MCF 10A (cell line): ENCODE measurements at regions not wholly inside any gene's neighbourhood (a gene's known extent, or its start where the extent isn't known, plus 50 kb on each side); places are given as distances from the start of the nearest gene placed in this dataset.
"Not testable (repeated sequence)": the region's sequence is repeated elsewhere in the genome, so short reads cannot be mapped to it uniquely, and the experiment has no call there.

ENCODE experiments used
- BruUV-seq: library from RNA; stranded (reverse); fragments of 400-500 nt; replicated peaks from 2 replicates; lab custom pipeline; 2021; lab: Mats Ljungman, UMichigan
- CTCF ChIA-PET: fragments of 300-600 bp; sonication (Branson Sonifier 250); formaldehyde crosslinking; extraction: SDS; loops from one replicate; lab custom pipeline; 2021; ENCODE audit warnings: antibody characterized with exemption, inconsistent platforms; lab: Yijun Ruan, JAX
- POLR2A ChIA-PET: fragments of 300-600, 350-650 bp; sonication (Branson Sonifier 250); formaldehyde crosslinking; extraction: SDS; loops from one replicate; lab custom pipeline; 2020; ENCODE audit warnings: antibody characterized with exemption, inconsistent platforms; lab: Yijun Ruan, JAX
- DNase-seq: peaks from one replicate; pipeline ENCODE4 v3.0.0-alpha.2; 2018; ENCODE audit not compliant: unreplicated experiment
- H3K27ac Mint-ChIP-seq: one replicate; pipeline ENCODE4 v1.8.0; 2022; ENCODE audit warnings: mild to moderate bottlenecking, low read depth, mixed read lengths; ENCODE audit not compliant: unreplicated experiment
- H3K27me3 Mint-ChIP-seq: one replicate; pipeline ENCODE4 v1.8.0; 2022; ENCODE audit warnings: mixed read lengths; ENCODE audit not compliant: insufficient read depth, unreplicated experiment
- H3K36me3 Mint-ChIP-seq: one replicate; pipeline ENCODE4 v1.8.0; 2022; ENCODE audit warnings: mild to moderate bottlenecking, moderate library complexity, mixed read lengths; ENCODE audit not compliant: insufficient read depth, unreplicated experiment
- H3K4me1 Mint-ChIP-seq: one replicate; pipeline ENCODE4 v1.8.0; 2022; ENCODE audit warnings: mixed read lengths; ENCODE audit not compliant: insufficient read depth, unreplicated experiment
- H3K4me3 Mint-ChIP-seq: one replicate; pipeline ENCODE4 v1.8.0; 2022; ENCODE audit warnings: mild to moderate bottlenecking, moderate library complexity, mixed read lengths; ENCODE audit not compliant: unreplicated experiment
- H3K9me3 Mint-ChIP-seq: one replicate; pipeline ENCODE4 v1.8.0; 2022; ENCODE audit warnings: mixed read lengths; ENCODE audit not compliant: unreplicated experiment
- intact Hi-C: fragments of 100-400 bp; cut with micrococcal nuclease; formaldehyde crosslinking; loops from 2 replicates; pipeline ENCODE4 v1.14.1; 2022
- TF ChIP-seq, protein P1 (sequence below): fragments of 200-600 bp; IDR thresholded peaks from one replicate; pipeline ENCODE4 v1.8.0; 2022; ENCODE audit warnings: antibody characterized with exemption, mild to moderate bottlenecking; ENCODE audit not compliant: unreplicated experiment

DNA sequence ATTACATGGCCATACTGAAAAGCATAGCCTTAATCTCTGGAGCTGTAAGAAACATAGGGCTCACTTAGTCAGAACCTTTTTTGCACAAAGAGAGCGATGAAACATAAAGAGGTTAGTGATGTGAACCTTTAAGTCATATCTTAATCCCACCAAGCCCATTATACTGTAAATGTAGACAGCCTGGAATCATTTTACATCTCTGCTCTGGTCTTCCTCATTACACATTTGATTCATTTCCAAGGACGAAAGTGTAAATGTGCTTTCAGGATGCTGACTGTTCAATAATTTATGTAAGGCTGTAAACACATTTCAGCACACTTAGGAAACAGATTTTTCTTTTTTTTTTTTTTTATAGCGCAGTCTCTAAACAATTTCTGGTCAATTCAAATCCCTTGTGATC is 131.3 kb upstream of the B3GAT2 start:
- no peak for DNase-seq
- H3K9me3 Mint-ChIP-seq = no peaks in the 10 kb centered on the region
- no peak overlapping the region for H3K4me3 Mint-ChIP-seq
- no TSS peak for BruUV-seq
- intact Hi-C loops = no loop called here
- no peaks in the 10 kb centered on the region for H3K4me1 Mint-ChIP-seq
- ChIA-PET CTCF (no interaction called here), POLR2A (no interaction called here)
- no peak overlapping the region for H3K27ac Mint-ChIP-seq
- no peaks in the 10 kb centered on the region for H3K36me3 Mint-ChIP-seq
- TF ChIP-seq, protein P1, sequence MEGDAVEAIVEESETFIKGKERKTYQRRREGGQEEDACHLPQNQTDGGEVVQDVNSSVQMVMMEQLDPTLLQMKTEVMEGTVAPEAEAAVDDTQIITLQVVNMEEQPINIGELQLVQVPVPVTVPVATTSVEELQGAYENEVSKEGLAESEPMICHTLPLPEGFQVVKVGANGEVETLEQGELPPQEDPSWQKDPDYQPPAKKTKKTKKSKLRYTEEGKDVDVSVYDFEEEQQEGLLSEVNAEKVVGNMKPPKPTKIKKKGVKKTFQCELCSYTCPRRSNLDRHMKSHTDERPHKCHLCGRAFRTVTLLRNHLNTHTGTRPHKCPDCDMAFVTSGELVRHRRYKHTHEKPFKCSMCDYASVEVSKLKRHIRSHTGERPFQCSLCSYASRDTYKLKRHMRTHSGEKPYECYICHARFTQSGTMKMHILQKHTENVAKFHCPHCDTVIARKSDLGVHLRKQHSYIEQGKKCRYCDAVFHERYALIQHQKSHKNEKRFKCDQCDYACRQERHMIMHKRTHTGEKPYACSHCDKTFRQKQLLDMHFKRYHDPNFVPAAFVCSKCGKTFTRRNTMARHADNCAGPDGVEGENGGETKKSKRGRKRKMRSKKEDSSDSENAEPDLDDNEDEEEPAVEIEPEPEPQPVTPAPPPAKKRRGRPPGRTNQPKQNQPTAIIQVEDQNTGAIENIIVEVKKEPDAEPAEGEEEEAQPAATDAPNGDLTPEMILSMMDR = no peak
- peaks cover 51% of the 10 kb centered on the region for H3K27me3 Mint-ChIP-seq

DNA sequence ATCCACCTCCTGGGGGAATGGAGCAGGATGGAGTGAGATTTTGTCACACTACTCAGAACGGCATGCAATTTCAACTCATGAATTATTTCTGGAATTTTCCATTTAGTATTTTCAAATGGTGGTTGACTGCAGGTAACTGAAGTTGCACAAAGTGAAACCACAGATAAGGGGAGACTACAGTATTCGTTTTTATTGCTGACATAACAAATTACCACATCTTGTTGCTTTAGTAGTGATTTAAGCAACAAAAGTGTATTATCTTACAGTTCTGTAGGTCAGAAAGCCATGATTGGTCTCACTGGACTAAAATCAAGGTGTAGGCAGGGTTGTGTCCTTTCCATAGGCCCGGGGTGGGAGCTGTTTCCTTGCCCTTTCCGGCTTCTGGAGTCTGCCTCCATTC is 133.4 kb upstream of the B3GAT2 start:
- Mint-ChIP-seq H3K27ac (no peak overlapping the region), H3K27me3 (peaks cover 71% of the 10 kb centered on the region), H3K4me3 (no peak overlapping the region), H3K9me3 (no peaks in the 10 kb centered on the region), H3K4me1 (no peaks in the 10 kb centered on the region), H3K36me3 (no peaks in the 10 kb centered on the region)
- TF ChIP-seq, protein P1 = no peak
- ChIA-PET CTCF (no interaction called here), POLR2A (no interaction called here)
- no peak for DNase-seq
- BruUV-seq = no TSS peak
- intact Hi-C loops = no loop called here

GRCh38 chr6:71091167-71091566 is 134.3 kb upstream of the B3GAT2 start:
- CTCF ChIA-PET = no interaction called here
- Mint-ChIP-seq H3K36me3 (no peaks in the 10 kb centered on the region), H3K4me1 (no peaks in the 10 kb centered on the region), H3K27ac (no peak overlapping the region), H3K9me3 (no peaks in the 10 kb centered on the region), H3K4me3 (no peak overlapping the region), H3K27me3 (peaks cover 81% of the 10 kb centered on the region)
- TF ChIP-seq, protein P1 = no peak
- BruUV-seq = no TSS peak
- DNase-seq = no peak
- intact Hi-C loops = no loop called here
- POLR2A ChIA-PET = no interaction called here

- Mint-ChIP-seq H3K36me3 (no peaks in the 10 kb centered on the region), H3K9me3 (no peaks in the 10 kb centered on the region), H3K4me1 (no peaks in the 10 kb centered on the region), H3K27me3 (peaks cover 89% of the 10 kb centered on the region), H3K4me3 (no peak overlapping the region), H3K27ac (no peak overlapping the region)
- intact Hi-C loops = no loop called here
- ChIA-PET CTCF (no interaction called here), POLR2A (no interaction called here)
- no peak for DNase-seq
- TF ChIP-seq, protein P1 = no peak
- BruUV-seq = no TSS peak
Measured at GRCh38 chr6:71091956-71092355, 135.1 kb upstream of the B3GAT2 start.

- H3K27me3 Mint-ChIP-seq = peaks cover 82% of the 10 kb centered on the region
- BruUV-seq, intact Hi-C loops, H3K4me3 Mint-ChIP-seq, CTCF ChIA-PET, DNase-seq, H3K36me3 Mint-ChIP-seq, H3K4me1 Mint-ChIP-seq, H3K27ac Mint-ChIP-seq, POLR2A ChIA-PET: not testable (repeated sequence)
- peaks cover 14% of the 10 kb centered on the region for H3K9me3 Mint-ChIP-seq
Measured at GRCh38 chr6:71097264-71097663, 140.4 kb upstream of the B3GAT2 start.
